ENCODE measurements at regions not wholly inside any gene's neighbourhood (a gene's known extent, or its start where the extent isn't known, plus 50 kb on each side); places are given as distances from the start of the nearest gene placed in this dataset.

DNA sequence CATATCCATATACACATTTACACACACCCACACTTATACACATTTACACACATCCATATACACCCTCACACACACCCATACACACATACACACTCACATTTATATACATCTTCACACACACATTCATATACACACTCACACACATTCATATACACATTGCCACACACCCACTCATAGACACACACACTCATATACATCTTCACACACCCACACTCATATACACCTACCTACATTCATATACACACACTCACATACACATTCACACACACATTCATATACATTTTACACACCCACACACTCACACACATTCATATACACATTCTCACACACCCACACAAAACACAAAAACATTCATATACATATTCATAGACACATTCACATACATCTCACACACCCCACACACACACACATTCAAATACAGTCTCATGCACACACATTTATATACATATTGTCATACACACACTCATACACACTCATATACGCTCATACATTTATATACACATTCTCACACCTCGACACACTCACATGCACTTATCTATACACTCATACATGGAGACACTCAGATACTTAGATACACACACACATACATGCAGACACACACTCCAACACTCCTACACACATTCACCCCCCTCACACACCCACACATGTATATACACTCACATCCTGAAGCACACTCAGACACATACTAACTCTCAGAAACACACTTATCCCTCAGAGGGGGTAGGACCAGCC lies 82.1 kb downstream of the MRPL14 start (continued):
- TF ChIP-seq, protein P1, sequence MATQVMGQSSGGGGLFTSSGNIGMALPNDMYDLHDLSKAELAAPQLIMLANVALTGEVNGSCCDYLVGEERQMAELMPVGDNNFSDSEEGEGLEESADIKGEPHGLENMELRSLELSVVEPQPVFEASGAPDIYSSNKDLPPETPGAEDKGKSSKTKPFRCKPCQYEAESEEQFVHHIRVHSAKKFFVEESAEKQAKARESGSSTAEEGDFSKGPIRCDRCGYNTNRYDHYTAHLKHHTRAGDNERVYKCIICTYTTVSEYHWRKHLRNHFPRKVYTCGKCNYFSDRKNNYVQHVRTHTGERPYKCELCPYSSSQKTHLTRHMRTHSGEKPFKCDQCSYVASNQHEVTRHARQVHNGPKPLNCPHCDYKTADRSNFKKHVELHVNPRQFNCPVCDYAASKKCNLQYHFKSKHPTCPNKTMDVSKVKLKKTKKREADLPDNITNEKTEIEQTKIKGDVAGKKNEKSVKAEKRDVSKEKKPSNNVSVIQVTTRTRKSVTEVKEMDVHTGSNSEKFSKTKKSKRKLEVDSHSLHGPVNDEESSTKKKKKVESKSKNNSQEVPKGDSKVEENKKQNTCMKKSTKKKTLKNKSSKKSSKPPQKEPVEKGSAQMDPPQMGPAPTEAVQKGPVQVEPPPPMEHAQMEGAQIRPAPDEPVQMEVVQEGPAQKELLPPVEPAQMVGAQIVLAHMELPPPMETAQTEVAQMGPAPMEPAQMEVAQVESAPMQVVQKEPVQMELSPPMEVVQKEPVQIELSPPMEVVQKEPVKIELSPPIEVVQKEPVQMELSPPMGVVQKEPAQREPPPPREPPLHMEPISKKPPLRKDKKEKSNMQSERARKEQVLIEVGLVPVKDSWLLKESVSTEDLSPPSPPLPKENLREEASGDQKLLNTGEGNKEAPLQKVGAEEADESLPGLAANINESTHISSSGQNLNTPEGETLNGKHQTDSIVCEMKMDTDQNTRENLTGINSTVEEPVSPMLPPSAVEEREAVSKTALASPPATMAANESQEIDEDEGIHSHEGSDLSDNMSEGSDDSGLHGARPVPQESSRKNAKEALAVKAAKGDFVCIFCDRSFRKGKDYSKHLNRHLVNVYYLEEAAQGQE (IDR thresholded peaks at IDR 0.05; ENCODE audit: low read depth): no peak
- TF ChIP-seq ZFX (IDR thresholded peaks at IDR 0.05): no peak

DNA sequence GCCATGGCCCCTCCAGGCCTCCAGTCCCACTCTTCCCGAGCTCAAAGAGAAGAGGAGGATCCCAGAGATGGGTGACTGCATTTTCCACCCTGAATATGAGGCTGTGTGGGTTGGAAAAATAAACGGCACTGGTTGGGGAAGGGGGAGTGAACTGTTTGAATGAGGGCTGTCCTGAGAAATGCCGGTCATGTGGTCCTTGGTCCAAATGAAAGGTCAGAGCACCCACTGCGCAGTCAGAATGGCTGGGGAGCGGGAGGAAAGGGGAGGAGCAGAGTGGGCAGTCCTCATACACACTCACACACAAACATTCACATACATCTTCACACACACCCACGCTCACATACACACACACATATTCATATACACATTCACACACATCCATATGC lies 83.1 kb downstream of the MRPL14 start:
- ChIA-PET CTCF (interaction anchor here (1.5 kb wide), 1 partner anchor 19 kb away, joined by 9 read pairs; no protein-coding TSS in a partner anchor), POLR2A (interaction anchor here (0.7 to 1.5 kb wide), 5 partner anchors 9 to 112 kb away, joined by 3 to 10 read pairs (median 3); no protein-coding TSS in a partner anchor), RAD21 (ENCODE audit: low non-redundant PET in 1 of 2, low total read pairs in 2 of 2, uncharacterized antibody in 2 of 2, unreplicated experiment in 2 of 2) (no interaction called here)
- H3K9ac ChIP-seq (ENCODE audit: low read length): no peak overlapping the region; the same call in 1 of the 2 replicates
- DNase-seq (ENCODE audit: low read depth, low spot score) (no peak), ATAC-seq (no peak)
- no peaks in the 10 kb centered on the region for H3K36me3 ChIP-seq (ENCODE audit: control insufficient read depth in 1 of 2, insufficient read depth in 2 of 2, low read length in 2 of 2)
- H2AFZ ChIP-seq (ENCODE audit: low read depth, low read length, poor library complexity, severe bottlenecking): no peak overlapping the region
- H3K79me2 ChIP-seq (ENCODE audit: insufficient read depth, low read length): no peaks in the 10 kb centered on the region
- peak overlapping the region; percentile 77 for H3K4me2 ChIP-seq (ENCODE audit: low read length)
- peak overlapping the region; percentile 95; the same call in 1 of the 2 replicates for H3K27ac ChIP-seq (ENCODE audit: low read depth, low read length)
- no TSS peak for BruUV-seq (replicated peaks)
- H4K20me1 ChIP-seq (ENCODE audit: insufficient read depth): no peaks in the 10 kb centered on the region
- intact Hi-C loops (cut with micrococcal nuclease): loop anchor here (5.0 kb wide), 1 partner anchor 42 kb away; no protein-coding TSS in a partner anchor
- H3K4me1 ChIP-seq (ENCODE audit: control insufficient read depth in 1 of 2, insufficient read depth in 2 of 2, low read length in 2 of 2): peaks cover 46 to 79% of the 10 kb centered on the region in 2 experiments
- no peaks in the 10 kb centered on the region for H3K9me2 ChIP-seq (ENCODE audit: insufficient read depth)
- H3K27me3 ChIP-seq (ENCODE audit: insufficient read depth, low read length): no peaks in the 10 kb centered on the region
- no peak overlapping the region for H3K4me3 ChIP-seq (replicated peaks in 1 of 2; ENCODE audit: low read depth in 1 of 2, low read length in 2 of 2)
- H3K9me3 ChIP-seq (ENCODE audit: control insufficient read depth in 1 of 2, insufficient read depth in 1 of 2, low read depth in 1 of 2, low read length in 2 of 2): no peaks in the 10 kb centered on the region
- no peak for TF ChIP-seq RAD21 (IDR thresholded peaks at IDR 0.05; ENCODE audit: low read depth)
- no peak for TF ChIP-seq SIN3A (IDR thresholded peaks at IDR 0.05; ENCODE audit: low read depth)
- no peak for TF ChIP-seq YY1 (IDR thresholded peaks at IDR 0.05; ENCODE audit: extremely low read depth, insufficient replicate concordance, low read depth, low read length)
- no peak for TF ChIP-seq EZH2phosphoT487 (IDR thresholded peaks at IDR 0.05; ENCODE audit: borderline replicate concordance)
- no peak for TF ChIP-seq ZNF274 (IDR thresholded peaks at IDR 0.05; ENCODE audit: low read depth, low read length)
- no peak for TF ChIP-seq FOSL1 (IDR thresholded peaks at IDR 0.05; ENCODE audit: low read depth)
- no peak for TF ChIP-seq EGR1 (IDR thresholded peaks at IDR 0.05; ENCODE audit: low read depth)
- TF ChIP-seq SRF (IDR thresholded peaks at IDR 0.05; ENCODE audit: low read depth): no peak
- TF ChIP-seq, protein P2, sequence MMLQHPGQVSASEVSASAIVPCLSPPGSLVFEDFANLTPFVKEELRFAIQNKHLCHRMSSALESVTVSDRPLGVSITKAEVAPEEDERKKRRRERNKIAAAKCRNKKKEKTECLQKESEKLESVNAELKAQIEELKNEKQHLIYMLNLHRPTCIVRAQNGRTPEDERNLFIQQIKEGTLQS (IDR thresholded peaks at IDR 0.05): no peak
- TF ChIP-seq, protein P3, sequence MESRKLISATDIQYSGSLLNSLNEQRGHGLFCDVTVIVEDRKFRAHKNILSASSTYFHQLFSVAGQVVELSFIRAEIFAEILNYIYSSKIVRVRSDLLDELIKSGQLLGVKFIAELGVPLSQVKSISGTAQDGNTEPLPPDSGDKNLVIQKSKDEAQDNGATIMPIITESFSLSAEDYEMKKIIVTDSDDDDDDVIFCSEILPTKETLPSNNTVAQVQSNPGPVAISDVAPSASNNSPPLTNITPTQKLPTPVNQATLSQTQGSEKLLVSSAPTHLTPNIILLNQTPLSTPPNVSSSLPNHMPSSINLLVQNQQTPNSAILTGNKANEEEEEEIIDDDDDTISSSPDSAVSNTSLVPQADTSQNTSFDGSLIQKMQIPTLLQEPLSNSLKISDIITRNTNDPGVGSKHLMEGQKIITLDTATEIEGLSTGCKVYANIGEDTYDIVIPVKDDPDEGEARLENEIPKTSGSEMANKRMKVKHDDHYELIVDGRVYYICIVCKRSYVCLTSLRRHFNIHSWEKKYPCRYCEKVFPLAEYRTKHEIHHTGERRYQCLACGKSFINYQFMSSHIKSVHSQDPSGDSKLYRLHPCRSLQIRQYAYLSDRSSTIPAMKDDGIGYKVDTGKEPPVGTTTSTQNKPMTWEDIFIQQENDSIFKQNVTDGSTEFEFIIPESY (IDR thresholded peaks at IDR 0.05; ENCODE audit: extremely low read depth, insufficient replicate concordance, low read length): no peak
- TF ChIP-seq POLR2AphosphoS5 (IDR thresholded peaks at IDR 0.05; ENCODE audit: low read depth, low read length): no peak; the same call in 1 of the 2 replicates
- no peak for TF ChIP-seq ELF1 (IDR thresholded peaks at IDR 0.05; ENCODE audit: borderline replicate concordance, low read depth)
- TF ChIP-seq CBX3 (IDR thresholded peaks at IDR 0.05; ENCODE audit: low read depth): no peak
- no peak for TF ChIP-seq POLR2A (IDR thresholded peaks at IDR 0.05; ENCODE audit: borderline replicate concordance, extremely low read depth, insufficient read depth, insufficient read length)
- no peak for TF ChIP-seq ZFX (IDR thresholded peaks at IDR 0.05)
- TF ChIP-seq CEBPB (IDR thresholded peaks at IDR 0.05; ENCODE audit: low read depth): no peak
- no peak for TF ChIP-seq SP1 (IDR thresholded peaks at IDR 0.05; ENCODE audit: low read depth)

All from HCT116 (cell line).